ENCODE measurements at regions not wholly inside any gene's neighbourhood (a gene's known extent, or its start where the extent isn't known, plus 50 kb on each side); places are given as distances from the start of the nearest gene placed in this dataset.

DNA sequence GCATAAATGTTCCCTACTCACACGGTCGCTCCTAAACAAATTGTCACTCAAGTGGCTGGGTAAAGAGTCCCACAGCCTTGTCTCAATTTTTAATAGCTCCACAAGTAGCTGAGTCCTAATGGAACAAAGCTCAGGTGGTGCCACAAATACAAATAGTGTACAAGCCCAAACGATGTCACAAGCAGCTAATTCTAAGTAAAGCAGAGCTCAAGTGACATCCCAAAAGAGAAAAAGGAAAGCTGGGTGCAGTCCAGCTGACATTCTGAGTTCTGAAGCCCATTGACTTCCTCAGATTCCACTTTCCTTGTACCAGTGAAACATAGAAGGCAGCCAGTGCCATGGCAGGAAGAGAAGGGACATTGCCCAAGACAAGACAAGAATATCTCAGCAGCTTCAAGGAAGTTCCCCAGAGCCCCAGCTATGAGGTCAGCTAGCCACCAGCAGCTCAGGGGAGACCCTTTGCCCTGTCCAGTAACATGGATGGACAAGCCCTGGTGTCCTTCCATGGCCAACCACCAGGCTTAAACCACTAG lies 231.2 kb upstream of the SGCD start:
- no peak for DNase-seq

DNA sequence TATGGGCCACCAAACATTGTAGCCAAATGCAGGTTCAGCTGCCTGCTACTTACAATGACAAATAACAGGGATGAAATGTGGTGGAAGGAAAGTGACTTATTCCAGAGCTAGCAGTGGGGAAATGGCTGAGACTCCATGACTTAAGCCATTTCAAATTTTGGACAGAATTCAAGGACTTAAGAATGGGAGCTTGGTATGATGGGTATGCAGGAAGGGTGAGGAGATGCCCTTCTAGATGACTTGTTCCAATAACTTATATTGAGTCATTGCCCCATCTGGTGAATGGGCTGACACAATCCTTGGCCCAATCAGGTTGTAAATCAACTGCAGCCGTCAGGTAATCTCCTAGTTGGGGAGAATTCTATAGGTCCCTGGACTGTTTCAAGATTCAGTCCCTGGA lies 230.7 kb upstream of the SGCD start:
- DNase-seq, result peak; percentile 2

DNA sequence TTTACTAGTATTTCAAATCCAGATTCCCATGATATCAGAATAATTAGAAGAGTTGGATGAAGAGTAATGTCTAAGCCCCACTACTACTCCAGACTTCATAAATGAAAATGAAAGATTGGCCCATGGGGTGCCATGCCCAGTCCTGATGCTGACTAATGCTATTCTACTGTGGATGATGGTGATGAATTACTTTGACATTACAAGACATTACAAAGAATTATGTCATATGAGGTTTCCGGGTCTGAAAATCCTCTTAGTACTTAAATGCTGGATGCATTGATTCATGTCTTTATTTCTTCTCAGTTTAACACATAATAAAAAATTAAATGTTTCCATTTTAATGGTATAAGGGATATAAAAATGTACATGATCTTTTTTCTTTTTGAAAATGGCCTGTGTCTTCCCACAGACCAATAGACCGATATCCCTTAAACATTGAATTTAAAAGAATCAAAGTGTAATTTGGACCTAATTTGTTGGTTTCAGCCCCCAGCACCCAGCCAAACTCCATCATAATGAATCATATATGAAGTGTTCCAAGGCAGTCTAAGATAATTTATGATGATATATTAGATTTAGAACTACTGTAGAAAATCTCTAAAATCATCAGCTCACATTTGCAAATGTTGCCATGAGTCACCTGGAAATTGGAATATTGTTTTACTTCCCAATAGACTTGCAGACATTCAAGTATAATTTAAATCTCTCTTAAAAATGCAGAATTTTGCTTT lies 223.6 kb upstream of the SGCD start:
- DNase-seq, result no peak

DNA sequence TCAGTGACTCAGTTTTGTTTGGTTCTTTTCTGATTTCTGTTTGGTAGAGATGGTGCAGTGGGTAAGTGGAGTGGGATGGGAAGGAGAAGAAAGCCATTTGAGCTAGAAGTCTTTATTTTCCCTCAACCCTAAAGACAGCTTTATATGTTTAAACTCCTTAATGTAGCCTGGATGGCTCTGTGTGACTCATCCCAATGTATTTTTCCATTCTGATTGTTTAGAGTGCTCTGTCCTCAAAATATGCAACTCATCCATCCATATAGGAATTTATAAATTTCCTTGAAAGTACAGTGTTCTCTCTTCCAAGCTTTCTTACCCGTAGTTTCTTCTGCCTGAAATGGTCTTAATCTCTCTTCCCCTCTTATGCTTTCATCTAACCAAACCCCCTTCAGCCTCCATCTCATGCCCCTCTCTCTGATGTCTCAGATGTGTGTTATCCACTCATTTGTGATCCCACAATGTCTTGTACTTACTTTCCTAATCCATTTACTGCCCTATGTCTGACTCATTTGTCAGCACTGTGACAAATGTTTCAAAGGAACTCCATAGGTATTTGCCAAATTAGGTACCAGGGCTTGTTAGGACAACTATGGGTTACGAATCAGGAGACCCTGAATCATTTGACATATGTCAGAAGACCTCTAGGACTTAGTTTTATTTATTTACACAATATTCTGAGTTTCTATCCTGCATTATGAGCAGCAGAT lies 217.5 kb upstream of the SGCD start:
- no peak for DNase-seq

DNA sequence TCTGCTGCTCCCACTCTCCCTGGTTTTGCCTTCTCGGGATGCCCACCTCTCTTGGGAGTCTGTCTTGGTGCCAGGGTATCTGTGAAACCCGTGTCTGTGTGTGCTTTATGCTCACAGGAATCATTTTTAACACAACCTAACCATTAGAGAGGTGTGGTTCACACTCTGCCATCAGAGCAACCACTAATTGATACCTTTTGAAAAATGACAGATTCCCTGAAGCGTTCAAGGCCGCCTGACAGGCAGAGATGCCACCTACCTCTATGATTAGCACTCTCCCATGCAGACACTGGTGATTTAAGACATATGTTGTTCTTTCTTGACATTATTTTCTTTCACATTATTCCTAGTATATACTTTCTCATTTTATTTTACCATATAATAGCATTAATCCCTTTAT lies 207.3 kb upstream of the SGCD start:
- DNase-seq, result no peak

DNA sequence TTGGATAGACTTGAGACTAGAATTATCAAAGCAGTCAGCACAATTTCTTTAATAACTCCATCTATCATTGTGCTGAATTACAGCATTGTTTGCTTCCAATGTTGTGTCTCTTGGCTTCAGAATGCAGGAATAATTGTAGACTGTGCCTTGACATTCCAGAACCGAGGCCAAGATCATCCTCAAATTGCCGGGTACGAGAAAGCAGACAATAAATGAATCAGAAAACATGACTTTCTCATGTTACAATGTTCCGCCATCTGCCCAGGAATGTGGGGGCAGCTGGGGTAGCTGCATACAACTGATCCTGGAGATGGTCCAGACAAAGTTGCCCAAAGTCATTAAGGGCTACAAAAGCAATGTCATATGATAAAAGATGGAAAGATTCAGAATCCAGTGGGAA lies 206.2 kb upstream of the SGCD start:
- no peak for DNase-seq

DNA sequence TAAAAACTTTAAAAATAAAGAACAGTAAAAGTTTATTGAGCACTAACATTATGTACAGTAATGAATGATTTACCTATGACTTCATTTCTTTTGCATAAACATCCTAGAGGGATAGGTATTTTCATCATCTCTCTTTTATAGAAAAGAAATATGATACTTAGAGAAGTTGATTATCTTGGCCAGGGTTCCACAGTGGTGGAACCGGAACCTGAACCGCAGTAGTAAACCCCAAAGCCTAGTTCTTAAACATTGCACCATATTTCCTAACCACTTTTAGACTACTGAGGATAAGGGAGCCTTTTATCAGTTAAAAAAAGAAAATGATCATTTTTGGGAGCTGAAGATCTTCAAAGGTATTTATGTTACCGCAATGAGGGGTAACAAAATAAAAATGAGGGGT lies 205.7 kb upstream of the SGCD start:
- no peak for DNase-seq

DNA sequence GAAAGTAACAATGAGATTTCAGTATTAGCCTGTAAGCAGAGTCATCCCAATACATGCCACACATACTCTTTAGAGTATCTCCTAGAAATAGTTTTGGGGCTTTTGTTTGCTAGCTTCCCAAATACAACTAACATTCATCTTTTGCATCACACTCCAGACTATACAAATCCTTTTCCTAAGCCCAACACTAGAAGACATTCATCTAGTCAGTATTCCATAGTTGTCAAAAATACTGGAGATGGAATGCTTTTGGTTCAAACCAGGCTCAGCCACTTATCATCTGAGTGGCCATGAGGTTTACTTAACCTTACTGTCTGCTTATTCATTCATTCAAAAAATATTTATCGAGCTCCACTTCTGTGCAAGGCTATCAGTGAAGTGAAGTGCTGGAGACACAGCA lies 205.1 kb upstream of the SGCD start:
- DNase-seq, result no peak

DNA sequence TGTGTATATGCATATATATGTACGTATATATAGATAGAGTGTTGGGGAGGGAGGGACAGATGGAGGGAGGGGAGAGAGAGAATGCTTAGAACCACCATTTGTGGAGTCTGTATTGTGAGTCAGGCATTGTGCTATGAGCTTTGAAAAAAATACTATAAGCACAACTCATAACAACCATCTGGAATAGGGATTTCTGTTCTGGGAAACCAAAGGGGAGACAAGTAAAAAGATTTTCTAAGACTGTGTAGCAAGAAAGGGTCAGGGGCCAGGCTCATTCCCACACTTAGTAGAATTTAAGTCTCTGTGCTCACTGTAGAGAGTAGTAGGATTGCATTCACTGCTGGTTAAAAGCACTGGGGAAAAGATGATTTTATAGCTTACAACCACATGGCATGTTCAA lies 202.3 kb upstream of the SGCD start:
- DNase-seq, result no peak

DNA sequence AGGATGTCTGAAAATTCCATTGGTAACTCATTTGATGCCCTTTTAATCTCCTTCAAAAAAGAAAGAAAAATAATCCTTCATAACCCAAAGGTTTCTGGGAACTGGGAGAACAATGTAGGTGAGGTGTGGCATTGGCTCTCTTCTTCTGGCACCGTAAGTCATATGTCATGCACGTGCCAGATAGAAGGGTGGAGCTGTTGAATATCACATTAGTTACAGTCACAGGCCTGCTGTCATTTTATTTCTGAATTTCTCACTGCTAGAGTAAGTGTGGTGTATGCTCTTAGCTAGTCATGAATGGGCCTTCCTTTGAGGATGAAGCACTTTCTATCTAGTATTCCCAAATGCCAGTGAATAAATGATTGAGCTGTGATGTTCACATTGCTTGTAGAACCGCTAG lies 201.8 kb upstream of the SGCD start:
- DNase-seq, result no peak

DNA sequence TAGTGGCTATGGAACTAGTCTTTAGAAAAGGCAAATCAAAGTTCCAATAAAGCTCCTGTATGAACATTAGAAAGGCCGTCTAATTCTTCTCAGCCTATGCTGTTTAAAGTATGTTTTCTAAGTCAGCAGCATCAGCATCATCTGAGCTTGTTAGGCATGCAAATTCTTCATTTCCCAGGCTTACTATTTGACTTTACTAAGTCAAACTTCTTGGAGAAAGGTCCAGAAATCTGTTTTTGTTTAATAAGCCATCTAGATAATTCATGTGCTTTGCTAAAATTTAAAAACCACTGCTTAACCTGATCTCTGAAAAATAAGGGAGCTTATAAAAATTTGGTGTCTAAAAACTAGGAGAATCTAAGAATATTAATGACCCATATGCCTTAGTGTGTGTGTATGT lies 200.2 kb upstream of the SGCD start:
- DNase-seq, result no peak

DNA sequence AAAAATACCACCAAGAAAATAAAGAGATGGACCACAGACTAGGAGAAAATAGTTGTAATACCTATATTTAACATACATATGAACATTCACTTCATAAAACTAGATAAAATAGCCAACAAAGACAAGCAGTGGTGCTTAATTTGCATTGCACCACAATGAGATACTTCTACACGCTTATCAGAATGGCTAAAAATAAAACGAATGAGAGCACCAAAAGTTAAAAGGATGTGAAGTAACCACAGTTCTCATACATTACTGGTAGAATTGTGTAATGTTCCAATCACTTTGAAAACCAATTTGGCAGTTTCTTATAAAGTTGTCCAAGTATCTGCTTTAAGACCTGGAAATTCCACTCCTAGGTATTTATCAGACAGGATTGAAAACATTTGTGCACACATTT lies 198.9 kb upstream of the SGCD start:
- DNase-seq, result no peak

DNA sequence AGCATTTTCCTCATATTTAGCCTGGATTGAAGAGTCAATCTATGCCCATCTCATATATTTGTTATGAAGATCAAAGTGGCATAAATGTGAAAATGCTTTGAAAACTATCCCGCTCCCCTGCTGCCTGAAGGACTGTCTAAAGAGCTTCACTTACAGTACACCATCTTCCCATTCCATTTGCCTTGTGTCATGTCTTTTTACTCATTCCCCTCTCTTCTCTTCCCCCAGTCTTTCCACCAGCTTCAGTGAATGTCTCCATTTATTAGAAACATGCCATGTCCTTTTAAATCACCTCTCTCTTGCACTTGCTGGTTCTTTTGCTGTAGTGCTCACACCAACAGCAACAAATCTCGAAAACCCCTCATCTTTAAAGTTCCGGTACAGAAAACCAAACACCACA lies 192.7 kb upstream of the SGCD start:
- no peak for DNase-seq

DNA sequence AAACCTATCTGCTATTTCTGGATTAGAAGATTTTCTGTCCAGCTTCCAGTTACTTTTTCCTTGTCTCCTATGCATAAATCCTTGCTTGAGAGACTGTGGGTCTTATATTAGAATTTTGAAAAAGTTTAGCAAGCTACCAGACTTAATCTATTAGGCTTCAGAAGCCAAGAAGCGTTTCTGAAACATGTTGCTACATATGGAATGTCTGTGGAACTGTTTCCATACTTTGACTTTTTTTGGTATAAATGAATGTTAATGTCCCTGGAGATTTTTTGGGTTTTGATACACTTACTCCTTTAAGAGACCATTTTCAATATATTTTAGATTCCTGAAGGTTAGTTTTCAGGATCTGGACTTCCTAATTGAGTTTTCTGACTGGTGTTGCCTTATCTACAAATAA lies 191.4 kb upstream of the SGCD start:
- no peak for DNase-seq

DNA sequence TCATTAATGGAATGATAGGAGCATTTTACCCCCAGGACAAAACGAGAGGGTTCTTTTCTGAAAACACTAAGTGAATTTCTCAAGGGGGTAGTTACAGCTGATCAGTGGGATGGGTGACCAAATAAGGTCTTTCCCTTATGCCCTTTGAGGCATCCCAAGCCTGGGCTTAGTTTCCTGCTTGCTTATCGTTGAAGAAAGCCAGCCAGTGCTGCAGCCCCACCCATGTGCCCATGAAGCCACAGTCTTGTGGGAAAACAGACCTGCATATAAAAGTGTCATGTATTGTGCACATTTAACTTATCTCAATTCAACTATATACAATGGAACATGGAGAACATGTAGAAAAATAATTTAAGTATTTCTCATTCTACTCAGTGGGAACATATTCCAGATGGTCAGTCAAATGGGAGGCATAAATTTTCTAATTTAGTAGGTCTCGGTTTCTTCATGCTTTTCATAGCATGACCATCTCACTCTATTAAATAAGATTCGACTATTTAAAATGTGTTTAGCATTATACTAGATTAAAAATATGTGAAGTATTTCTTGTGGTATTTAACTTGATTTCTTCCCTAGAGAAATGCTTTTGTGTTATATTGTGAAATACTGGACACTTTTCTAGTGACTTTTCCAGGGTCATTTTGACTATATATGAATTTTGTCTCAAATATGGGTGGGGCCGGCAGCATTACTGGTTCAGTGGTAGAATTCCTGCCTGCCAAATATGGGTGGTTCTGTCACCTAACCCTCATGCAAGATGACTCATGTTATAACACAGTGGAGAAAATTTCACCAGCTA lies 189.7 kb upstream of the SGCD start:
- no peak for DNase-seq

DNA sequence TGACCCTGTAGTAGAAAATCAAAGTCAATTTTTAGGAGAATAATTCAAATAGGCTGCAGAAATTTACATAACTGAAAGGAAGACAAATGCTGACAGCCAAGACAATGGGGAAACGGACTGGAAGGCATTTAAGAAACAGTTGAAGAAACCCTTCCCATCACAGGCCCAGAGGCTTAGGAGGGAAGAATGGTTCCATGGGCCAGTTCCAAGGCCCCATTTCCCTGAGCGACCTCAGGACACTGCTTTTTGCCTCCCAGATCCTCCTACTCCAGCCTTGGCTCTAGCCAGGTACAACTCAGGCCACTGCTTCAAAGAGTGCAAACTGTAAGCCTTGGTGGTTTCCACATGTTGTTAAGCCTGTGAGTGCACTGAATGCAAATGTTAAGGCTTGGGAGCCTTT lies 184.1 kb upstream of the SGCD start:
- no peak for DNase-seq

DNA sequence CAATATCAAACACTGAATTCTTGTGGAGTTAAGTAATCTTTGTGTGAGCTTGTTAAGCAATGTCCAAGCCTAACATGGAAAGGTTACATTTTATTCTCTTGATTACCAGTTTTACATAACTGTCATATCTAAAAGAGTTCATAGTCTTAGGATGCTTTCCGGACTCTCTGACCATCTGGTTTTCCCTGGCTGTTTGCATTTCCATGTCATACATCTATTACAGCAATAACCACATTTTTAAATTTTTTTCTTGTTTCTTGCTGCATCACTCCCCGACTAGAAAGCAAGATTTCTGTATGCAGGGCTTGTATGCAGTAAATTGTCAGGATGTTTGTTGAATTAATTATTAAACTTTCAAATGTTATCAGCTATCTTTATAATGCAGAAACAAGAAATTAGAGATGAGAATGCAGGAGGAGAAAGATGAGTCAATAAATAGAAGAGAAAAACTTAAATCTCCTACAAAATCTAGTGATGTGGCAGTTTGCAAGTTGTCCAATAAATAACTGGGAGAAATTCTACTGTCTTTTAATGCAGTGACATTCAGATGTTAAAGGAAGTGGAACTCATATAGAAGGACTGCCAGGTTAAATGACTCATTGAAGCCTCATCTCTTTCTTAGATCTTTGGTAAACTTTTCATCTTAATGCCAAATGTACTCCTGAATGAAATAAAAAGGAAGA lies 179.6 kb upstream of the SGCD start:
- no peak for DNase-seq

DNA sequence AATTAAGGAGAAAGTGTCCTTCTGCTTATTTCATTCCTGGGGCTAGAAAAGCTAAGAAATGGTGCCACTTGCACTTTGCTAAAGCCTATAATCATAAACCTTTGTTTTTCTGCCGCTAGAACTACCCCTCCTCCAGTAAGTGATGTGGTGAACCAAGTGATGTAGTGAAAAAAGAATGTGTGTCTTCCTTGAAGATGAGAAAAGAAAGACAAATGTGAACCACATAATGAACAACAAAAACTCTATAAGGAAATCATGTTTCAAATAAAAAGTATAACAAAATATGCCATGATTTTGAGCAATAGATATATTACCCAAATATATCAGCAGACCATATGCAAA lies 179.0 kb upstream of the SGCD start:
- DNase-seq, result no peak

DNA sequence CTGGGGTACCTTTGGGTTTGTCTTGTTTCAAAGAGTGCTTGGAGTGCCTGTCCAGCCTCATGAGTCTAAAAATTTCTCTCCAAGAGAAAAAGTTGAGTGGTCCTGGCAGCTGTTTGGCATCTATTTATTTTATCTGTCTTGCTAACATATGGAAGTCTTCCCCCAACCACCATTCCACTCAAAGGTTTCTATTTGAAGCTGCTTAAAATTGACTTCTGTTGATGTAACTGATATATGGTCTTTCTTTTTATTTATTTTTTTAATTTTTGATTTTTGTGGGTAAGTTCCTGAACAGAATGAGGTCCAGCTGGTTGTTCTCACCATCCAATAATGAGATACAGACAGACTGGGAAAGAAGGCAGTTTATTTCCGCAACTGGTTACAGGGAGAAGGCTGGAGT lies 178.7 kb upstream of the SGCD start:
- DNase-seq, result no peak

DNA sequence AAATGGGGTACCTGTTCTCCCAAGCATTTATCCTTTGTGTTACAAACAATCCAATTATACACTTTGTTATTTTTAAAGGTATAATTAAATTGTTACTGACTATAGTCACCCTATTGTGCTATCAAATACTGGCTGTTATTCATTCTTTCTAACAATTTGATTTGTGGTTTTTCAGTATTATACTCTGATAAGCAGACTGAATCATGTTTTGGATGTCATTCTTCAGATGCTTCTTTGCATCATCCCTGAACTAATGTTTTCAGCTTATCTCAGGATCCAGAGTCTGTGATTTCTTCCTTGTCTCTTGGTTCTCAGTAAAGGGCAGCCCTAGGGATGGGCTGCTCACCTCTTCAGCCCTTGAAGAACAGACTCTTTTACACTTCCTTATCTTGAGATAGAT lies 177.8 kb upstream of the SGCD start:
- no peak for DNase-seq

DNA sequence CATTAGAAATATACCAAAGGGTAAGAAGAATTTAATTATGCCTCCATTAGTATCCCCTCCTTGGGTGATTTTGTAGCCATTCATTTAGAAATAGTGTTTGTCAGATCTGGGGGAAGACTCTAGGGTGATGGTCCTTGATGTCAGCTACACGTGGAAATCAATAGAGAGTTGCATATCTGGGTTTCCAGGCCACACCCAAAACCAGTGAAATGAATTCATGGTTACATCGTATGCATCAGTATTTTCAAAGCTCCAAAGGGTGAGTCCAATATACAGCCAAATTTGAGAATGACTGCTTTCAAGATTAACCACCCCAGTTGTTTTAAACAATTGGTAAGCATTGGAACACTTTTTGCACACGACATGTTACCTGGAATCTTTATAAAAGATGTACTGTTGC lies 173.4 kb upstream of the SGCD start:
- DNase-seq, result no peak

DNA sequence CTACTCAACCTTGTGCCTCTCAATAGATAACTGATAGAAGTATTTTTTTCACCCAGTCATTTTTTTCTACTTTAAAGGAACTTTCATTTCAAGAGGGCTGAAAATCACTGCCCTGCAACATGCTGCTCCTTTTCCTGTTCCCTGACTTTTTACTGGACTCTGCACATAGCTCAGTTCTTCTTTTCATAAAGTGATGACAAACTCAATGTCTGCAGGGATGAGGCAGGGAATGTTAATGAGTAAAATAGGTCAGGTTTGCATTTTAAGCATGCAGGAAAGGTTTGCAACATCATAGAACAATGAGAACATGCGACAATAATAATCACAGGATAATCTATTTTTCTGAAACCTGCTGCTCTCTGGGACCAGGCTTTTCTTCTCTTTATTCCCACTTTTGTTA lies 172.2 kb upstream of the SGCD start:
- no peak for DNase-seq

DNA sequence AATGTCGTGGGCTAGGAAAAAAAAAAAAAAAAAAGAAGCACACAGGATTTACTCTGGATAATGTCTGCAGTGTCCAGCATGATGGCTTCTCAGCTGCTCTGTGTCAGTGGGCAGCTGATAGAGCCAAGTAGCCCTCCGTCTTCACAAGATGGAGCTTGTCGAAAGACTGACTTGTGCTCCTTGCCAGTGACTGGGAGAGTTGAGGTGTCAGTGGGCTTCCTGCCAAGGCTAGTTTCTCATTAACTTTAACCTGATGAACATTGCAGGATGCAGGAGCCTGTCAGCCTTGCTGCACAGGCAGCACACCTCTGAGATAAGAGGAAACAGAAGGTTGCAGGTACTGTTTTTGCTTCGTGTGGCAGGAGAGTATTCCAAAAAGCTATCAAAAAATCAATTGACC lies 171.4 kb upstream of the SGCD start:
- DNase-seq, result no peak

DNA sequence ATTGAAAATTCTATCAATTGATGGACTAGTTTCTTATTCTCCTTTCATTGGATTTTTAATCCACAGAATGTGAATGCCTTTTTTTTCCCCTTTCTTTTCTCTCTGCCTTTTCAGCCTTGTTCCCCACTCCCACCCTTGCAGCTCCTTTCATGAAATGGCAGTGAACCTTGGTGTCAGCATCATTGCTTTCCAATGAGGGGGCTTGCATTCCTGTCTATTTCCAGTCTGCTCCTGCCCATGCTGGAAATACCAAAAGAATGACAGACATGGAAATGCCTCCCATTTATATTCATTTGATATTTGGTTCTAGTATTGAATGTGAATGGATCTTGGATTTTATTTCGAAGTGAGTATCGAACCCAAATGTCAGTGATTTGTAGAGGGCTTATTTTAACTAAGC lies 162.7 kb upstream of the SGCD start:
- no peak for DNase-seq
